ENCODE measurements at regions not wholly inside any gene's neighbourhood (a gene's known extent, or its start where the extent isn't known, plus 50 kb on each side); places are given as distances from the start of the nearest gene placed in this dataset.

GRCh38 chr12:114868995-114869834, 185.2 kb upstream of the TBX3 start:
- no peaks in the 10 kb centered on the region for H3K36me3 Mint-ChIP-seq (ENCODE audit: unreplicated experiment)

DNA sequence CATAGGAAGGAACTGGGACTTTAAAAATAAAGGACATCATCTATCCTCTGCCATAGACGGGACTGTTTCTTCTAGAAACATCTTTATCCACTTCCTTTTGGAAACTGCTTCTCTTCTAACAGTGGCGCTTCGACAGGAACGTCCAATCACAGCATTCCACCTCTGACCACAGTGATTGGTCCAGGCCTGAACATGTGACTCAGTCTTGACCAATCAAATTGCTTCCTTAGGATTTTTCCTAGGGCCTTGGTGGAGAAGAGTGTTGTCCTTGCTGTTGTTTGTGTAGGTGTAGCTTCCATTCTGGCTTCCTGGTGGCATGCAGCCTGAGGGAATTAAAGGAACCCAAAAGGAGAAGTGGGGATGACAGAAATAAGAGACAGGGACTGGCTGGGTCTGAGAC, 182.4 kb upstream of the TBX3 start:
- peaks cover 9% of the 10 kb centered on the region for H3K27me3 Mint-ChIP-seq (ENCODE audit: unreplicated experiment)
- no peak overlapping the region for H3K27ac Mint-ChIP-seq (ENCODE audit: unreplicated experiment)
- no peak overlapping the region for H3K4me3 Mint-ChIP-seq (ENCODE audit: unreplicated experiment)
- TF ChIP-seq CTCF (IDR thresholded peaks at IDR 0.05): no peak
- DNase-seq (ENCODE audit: extremely low spot score, unreplicated experiment): no peak
- H3K9me3 Mint-ChIP-seq (ENCODE audit: unreplicated experiment): peaks cover 2% of the 10 kb centered on the region
- no peaks in the 10 kb centered on the region for H3K4me1 Mint-ChIP-seq (ENCODE audit: unreplicated experiment)
- no peaks in the 10 kb centered on the region for H3K36me3 Mint-ChIP-seq (ENCODE audit: unreplicated experiment)

More at GRCh38 chr12:114868995-114869834, 185.2 kb upstream of the TBX3 start:
- Mint-ChIP-seq H3K9me3 (ENCODE audit: unreplicated experiment) (no peaks in the 10 kb centered on the region), H3K4me1 (ENCODE audit: unreplicated experiment) (no peaks in the 10 kb centered on the region), H3K27ac (ENCODE audit: unreplicated experiment) (no peak overlapping the region), H3K27me3 (ENCODE audit: unreplicated experiment) (peaks cover 5% of the 10 kb centered on the region), H3K4me3 (ENCODE audit: unreplicated experiment) (no peak overlapping the region)
- TF ChIP-seq CTCF (IDR thresholded peaks at IDR 0.05): no peak
- no peak for DNase-seq (ENCODE audit: extremely low spot score, unreplicated experiment)

GRCh38 chr12:114864837-114865551, 181.0 kb upstream of the TBX3 start:
- Mint-ChIP-seq H3K27me3 (ENCODE audit: unreplicated experiment) (peaks cover 9% of the 10 kb centered on the region), H3K4me3 (ENCODE audit: unreplicated experiment) (no peak overlapping the region), H3K4me1 (ENCODE audit: unreplicated experiment) (no peaks in the 10 kb centered on the region), H3K36me3 (ENCODE audit: unreplicated experiment) (no peaks in the 10 kb centered on the region), H3K9me3 (ENCODE audit: unreplicated experiment) (peaks cover 9% of the 10 kb centered on the region), H3K27ac (ENCODE audit: unreplicated experiment) (no peak overlapping the region)
- TF ChIP-seq CTCF (IDR thresholded peaks at IDR 0.05): no peak
- DNase-seq (ENCODE audit: extremely low spot score, unreplicated experiment): no peak

DNA sequence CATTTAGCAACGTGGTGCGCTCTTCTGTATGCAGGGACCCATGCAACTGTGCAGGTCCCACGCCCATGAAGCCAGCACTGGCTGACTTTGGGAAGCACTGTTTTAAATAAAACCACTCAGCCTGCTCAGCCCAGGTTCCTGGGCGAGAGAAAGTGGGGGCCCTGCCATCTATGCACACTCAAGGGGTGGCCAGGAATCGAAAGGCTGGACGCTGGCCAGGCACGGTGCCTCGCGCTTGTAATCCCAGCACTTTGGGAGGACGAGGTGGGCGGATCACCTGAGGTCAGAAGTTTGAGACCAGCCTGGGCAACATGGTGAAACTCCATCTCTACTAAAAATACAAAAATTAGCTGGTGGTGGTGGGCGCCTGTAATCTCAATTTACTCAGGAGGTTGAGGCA, 179.9 kb upstream of the TBX3 start:
- no peak overlapping the region for H3K27ac Mint-ChIP-seq (ENCODE audit: unreplicated experiment)
- H3K4me3 Mint-ChIP-seq (ENCODE audit: unreplicated experiment): no peak overlapping the region
- H3K27me3 Mint-ChIP-seq (ENCODE audit: unreplicated experiment): peaks cover 9% of the 10 kb centered on the region
- no peaks in the 10 kb centered on the region for H3K4me1 Mint-ChIP-seq (ENCODE audit: unreplicated experiment)
- H3K9me3 Mint-ChIP-seq (ENCODE audit: unreplicated experiment): peaks cover 9% of the 10 kb centered on the region
- H3K36me3 Mint-ChIP-seq (ENCODE audit: unreplicated experiment): no peaks in the 10 kb centered on the region
- no peak for DNase-seq (ENCODE audit: extremely low spot score, unreplicated experiment)
- no peak for TF ChIP-seq CTCF (IDR thresholded peaks at IDR 0.05)

GRCh38 chr12:114860969-114861368, 177.0 kb upstream of the TBX3 start:
- no peaks in the 10 kb centered on the region for H3K4me1 Mint-ChIP-seq (ENCODE audit: unreplicated experiment)
- no peak overlapping the region for H3K4me3 Mint-ChIP-seq (ENCODE audit: unreplicated experiment)
- peaks cover 5% of the 10 kb centered on the region for H3K27me3 Mint-ChIP-seq (ENCODE audit: unreplicated experiment)
- DNase-seq (ENCODE audit: extremely low spot score, unreplicated experiment): no peak
- TF ChIP-seq CTCF (IDR thresholded peaks at IDR 0.05): no peak
- H3K36me3 Mint-ChIP-seq (ENCODE audit: unreplicated experiment): no peaks in the 10 kb centered on the region
- no peak overlapping the region for H3K27ac Mint-ChIP-seq (ENCODE audit: unreplicated experiment)
- peaks cover 9% of the 10 kb centered on the region for H3K9me3 Mint-ChIP-seq (ENCODE audit: unreplicated experiment)
